BE2C (cell line): ENCODE measurements at regions not wholly inside any gene's neighbourhood (a gene's known extent, or its start where the extent isn't known, plus 50 kb on each side); places are given as distances from the start of the nearest gene placed in this dataset.
"Not testable (repeated sequence)": the region's sequence is repeated elsewhere in the genome, so short reads cannot be mapped to it uniquely, and the experiment has no call there.

Source experiments
- DNase-seq: peaks from one replicate; pipeline ENCODE4 v3.0.0-alpha.2; 2020
- H3K27me3 ChIP-seq: fragments of 250-450 bp; sonication (Bioruptor Pico); 2 replicates; pipeline ENCODE4 v1.5.1; 2020; ENCODE audit warnings: mild to moderate bottlenecking
- H3K36me3 ChIP-seq: fragments of 250-450 bp; sonication (Bioruptor Pico); 2 replicates; pipeline ENCODE4 v1.5.1; 2020; ENCODE audit warnings: mild to moderate bottlenecking
- H3K4me1 ChIP-seq: fragments of 250-450 bp; sonication (Bioruptor Pico); 2 replicates; pipeline ENCODE4 v1.5.1; 2020
- H3K4me3 ChIP-seq: 2 replicates; pipeline ENCODE4 v1.5.1; 2011; ENCODE audit warnings: low read depth, low read length
- H3K9me3 ChIP-seq: fragments of 250-450 bp; sonication (Bioruptor Pico); 2 replicates; pipeline ENCODE4 v1.5.1; 2020
- CTCF ChIP-seq: IDR thresholded peaks from 2 replicates; pipeline ENCODE4 v1.5.1; 2012; ENCODE audit warnings: mild to moderate bottlenecking, low read depth, low read length

- Histone ChIP-seq H3K4me1 (no peaks in the 10 kb centered on the region), H3K27me3 (no peaks in the 10 kb centered on the region), H3K4me3 (no peak overlapping the region), H3K36me3 (no peaks in the 10 kb centered on the region), H3K9me3 (no peaks in the 10 kb centered on the region)
- TF ChIP-seq CTCF, result no peak
- DNase-seq, result no peak
These were observed 118.0 kb upstream of the SLITRK5 start for GRCh38 chr13:87553142-87553541.

- Histone ChIP-seq H3K4me1 (no peaks in the 10 kb centered on the region), H3K27me3 (no peaks in the 10 kb centered on the region), H3K36me3 (no peaks in the 10 kb centered on the region), H3K9me3 (no peaks in the 10 kb centered on the region), H3K4me3 (no peak overlapping the region)
- no peak for DNase-seq
- no peak for TF ChIP-seq CTCF
These were observed 117.1 kb upstream of the SLITRK5 start for GRCh38 chr13:87554045-87554444.

GRCh38 chr13:87557788-87558187, 113.4 kb upstream of the SLITRK5 start:
- no peaks in the 10 kb centered on the region for H3K9me3 ChIP-seq
- TF ChIP-seq CTCF, result no peak
- H3K4me1 ChIP-seq, result no peaks in the 10 kb centered on the region
- no peak for DNase-seq
- no peaks in the 10 kb centered on the region for H3K27me3 ChIP-seq
- no peak overlapping the region for H3K4me3 ChIP-seq
- no peaks in the 10 kb centered on the region for H3K36me3 ChIP-seq

- not testable (repeated sequence) for H3K36me3 ChIP-seq, H3K9me3 ChIP-seq, DNase-seq, H3K27me3 ChIP-seq, H3K4me1 ChIP-seq, H3K4me3 ChIP-seq
These were observed 109.6 kb upstream of the SLITRK5 start for GRCh38 chr13:87561580-87561979.

GRCh38 chr13:87570669-87571068, 100.5 kb upstream of the SLITRK5 start:
- DNase-seq, result no peak
- TF ChIP-seq CTCF, result no peak

GRCh38 chr13:87582399-87582798, 88.8 kb upstream of the SLITRK5 start:
- Histone ChIP-seq H3K36me3 (no peaks in the 10 kb centered on the region), H3K9me3 (no peaks in the 10 kb centered on the region), H3K4me1 (no peaks in the 10 kb centered on the region), H3K27me3 (no peaks in the 10 kb centered on the region), H3K4me3 (no peak overlapping the region)
- DNase-seq, result no peak
- no peak for TF ChIP-seq CTCF

More at GRCh38 chr13:87570669-87571068, 100.5 kb upstream of the SLITRK5 start:
- Histone ChIP-seq H3K4me3 (no peak overlapping the region), H3K9me3 (no peaks in the 10 kb centered on the region), H3K36me3 (no peaks in the 10 kb centered on the region), H3K27me3 (no peaks in the 10 kb centered on the region), H3K4me1 (no peaks in the 10 kb centered on the region)

GRCh38 chr13:87590518-87590917, 80.7 kb upstream of the SLITRK5 start:
- H3K4me3 ChIP-seq, result no peak overlapping the region
- H3K9me3 ChIP-seq, result no peaks in the 10 kb centered on the region
- TF ChIP-seq CTCF, result no peak
- no peaks in the 10 kb centered on the region for H3K36me3 ChIP-seq
- H3K4me1 ChIP-seq, result no peaks in the 10 kb centered on the region
- no peaks in the 10 kb centered on the region for H3K27me3 ChIP-seq
- DNase-seq, result no peak

GRCh38 chr13:87604437-87604836, 66.7 kb upstream of the SLITRK5 start:
- not testable (repeated sequence) for H3K27me3 ChIP-seq, H3K36me3 ChIP-seq, H3K4me3 ChIP-seq, H3K4me1 ChIP-seq, H3K9me3 ChIP-seq, DNase-seq
